HG03521 (cell line): ENCODE measurements at regions not wholly inside any gene's neighbourhood (a gene's known extent, or its start where the extent isn't known, plus 50 kb on each side); places are given as distances from the start of the nearest gene placed in this dataset.

Experiments
- ATAC-seq: cut with Tn5 transposase; IDR thresholded peaks from one replicate; pipeline ENCODE4 v1.9.1; 2021; ENCODE audit warnings: mild to moderate bottlenecking, moderate library complexity; ENCODE audit not compliant: unreplicated experiment

- ATAC-seq, result no peak
These were observed 102.4 kb downstream of the EFNB2 start for GRCh38 chr13:106433066-106433465.

DNA sequence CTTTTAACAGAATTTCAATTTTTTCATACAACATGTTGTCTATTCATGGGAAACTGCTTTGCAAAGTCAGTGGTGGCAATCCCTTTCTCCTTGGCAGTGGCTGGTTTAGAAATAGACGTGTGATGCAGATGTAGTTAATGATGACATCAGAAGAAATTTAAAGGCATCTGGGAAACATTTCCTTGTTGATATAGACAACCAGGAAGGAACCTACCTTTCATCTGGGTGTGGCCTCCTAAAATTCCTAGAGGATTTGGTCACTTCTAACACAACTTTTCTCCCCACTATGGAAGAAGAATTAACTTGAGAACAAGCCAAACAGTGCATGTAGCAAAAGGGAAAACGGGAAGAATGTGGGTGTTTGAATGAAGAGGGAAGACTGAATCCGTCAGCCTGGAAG lies 102.8 kb downstream of the EFNB2 start:
- ATAC-seq, result no peak

GRCh38 chr13:106426909-106427308 lies 108.6 kb downstream of the EFNB2 start:
- no peak for ATAC-seq

GRCh38 chr13:106425661-106426060 lies 109.8 kb downstream of the EFNB2 start:
- no peak for ATAC-seq

DNA sequence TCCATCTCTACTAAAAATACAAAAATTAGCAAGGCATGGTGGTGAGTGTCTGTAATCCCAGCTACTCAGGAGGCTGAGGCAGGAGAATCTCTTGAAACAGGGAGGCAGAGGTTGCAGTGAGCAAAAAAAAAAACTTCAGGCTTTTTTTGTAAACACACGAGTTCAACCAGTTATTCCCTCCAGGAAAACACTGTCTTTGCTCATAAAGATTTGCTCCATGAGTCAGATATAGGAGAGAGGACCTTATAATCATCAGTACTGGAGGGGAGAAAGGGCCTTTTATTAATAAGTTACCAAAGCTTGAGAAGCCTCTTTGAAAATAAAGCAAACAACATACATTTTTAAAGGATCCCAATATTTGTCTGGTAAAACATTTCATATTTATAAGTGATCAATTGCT lies 110.7 kb downstream of the EFNB2 start:
- no peak for ATAC-seq

DNA sequence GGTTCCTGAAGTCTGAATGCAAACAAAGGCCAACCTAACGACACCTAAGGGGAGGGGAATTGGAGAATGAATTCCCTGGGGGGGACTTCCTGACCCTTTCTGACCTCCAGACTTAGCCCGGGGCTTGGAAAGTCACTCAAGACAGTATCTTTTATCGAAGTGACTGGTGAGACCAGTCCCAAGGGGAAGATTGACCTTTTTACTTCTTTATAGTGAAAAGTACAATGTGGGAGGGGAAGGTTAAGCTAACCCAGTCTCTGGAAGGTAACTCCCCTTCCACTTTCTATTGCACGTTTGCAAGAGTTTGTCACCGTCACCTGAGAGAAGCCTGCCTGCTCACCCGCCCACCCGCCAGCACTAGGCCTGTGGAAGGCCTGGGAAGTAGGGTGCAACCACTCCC lies 111.9 kb downstream of the EFNB2 start:
- ATAC-seq, result no peak

- no peak for ATAC-seq
These were observed 116.9 kb downstream of the EFNB2 start for GRCh38 chr13:106418556-106418955.

DNA sequence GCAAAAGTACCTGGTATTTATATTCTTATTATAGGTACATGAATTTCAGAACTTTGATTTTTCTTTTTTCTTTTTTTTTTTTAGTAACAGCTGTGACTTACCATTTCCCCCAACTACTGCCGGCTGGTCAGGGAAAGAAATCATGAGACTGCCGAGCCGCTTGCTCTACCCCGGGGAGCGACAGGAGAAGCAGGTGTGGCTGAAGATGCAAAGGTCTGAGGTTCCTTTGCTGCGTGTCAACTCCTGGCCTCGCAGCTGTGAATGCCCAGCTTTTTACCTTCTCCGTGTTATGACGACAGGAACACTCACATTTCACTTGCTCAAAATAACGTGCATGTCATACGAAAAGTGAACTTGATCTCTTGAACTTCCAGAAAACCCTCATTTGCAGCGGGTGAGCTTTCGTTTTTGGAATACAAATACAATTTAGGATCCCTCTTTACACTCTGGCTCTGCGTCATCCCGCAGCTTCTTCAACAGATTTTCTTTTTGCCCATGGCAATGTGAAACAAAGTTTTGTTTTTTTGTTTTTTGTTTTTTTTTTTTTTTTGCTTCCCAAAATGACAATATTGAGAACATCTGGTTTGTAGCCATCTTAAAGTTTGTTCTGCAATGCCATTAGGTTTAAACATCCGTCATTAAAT lies 117.9 kb downstream of the EFNB2 start:
- no peak for ATAC-seq

GRCh38 chr13:106416645-106417044 lies 118.8 kb downstream of the EFNB2 start:
- no peak for ATAC-seq

GRCh38 chr13:106415971-106416370 lies 119.5 kb downstream of the EFNB2 start:
- ATAC-seq, result no peak

- no peak for ATAC-seq
These were observed 120.0 kb downstream of the EFNB2 start for GRCh38 chr13:106415442-106415841.

GRCh38 chr13:106407338-106407737 lies 128.1 kb downstream of the EFNB2 start:
- no peak for ATAC-seq

DNA sequence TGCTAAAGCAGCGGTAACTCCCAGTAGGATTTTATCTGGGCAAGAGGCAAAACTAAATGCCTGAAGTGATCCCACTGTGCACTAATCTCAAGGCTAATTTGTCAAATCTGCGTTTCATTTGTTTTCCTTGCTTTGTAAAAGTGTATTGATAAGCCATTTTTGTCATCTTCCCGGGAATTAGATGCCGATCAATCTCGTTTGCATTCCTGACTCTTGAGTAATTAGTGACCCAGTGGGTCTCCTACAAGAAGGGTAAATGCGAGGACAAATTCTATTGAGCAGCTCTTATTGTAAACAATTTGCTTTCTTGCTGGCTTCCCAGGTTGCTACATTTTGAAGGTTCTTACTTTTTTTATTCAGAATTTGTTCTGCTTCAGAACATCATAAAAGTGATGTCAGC lies 129.7 kb downstream of the EFNB2 start:
- no peak for ATAC-seq

DNA sequence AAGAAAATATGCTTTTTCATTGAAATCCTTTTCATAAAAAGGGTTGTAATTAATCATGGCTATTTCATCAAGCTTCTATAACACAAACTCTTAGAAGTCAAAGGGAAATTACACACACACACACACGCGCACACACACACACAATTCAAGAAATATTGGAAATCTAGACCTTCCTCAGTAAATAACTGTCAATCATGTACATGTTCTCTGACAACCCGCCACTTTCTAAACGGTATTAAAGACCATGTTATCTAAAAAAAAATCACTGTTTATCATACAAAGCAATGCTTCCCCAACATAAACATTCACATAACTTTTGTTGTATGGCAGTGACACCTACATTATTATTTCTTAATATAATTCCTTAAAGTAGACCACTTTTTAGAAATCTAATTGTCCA lies 132.2 kb downstream of the EFNB2 start:
- ATAC-seq, result no peak

- no peak for ATAC-seq
These were observed 132.6 kb downstream of the EFNB2 start for GRCh38 chr13:106402866-106403265.

DNA sequence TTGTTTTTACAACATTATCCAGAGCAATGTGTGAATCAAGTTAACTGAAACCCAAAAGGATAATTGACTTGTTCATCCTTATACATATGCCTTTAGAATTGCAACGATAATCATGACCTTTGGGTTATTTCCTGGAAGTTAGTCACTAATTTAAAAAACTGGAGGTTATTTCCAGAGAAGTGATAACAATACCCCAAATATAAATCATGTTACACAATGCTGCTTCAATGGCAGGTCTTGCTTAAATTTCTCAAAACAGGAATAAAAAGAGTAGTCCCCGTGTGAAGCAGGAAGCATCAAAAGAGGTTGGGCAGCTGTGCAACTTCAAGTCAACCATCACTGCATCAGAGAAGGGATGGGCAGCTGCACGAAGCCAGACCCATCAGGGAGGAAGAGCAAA lies 134.4 kb downstream of the EFNB2 start:
- no peak for ATAC-seq

DNA sequence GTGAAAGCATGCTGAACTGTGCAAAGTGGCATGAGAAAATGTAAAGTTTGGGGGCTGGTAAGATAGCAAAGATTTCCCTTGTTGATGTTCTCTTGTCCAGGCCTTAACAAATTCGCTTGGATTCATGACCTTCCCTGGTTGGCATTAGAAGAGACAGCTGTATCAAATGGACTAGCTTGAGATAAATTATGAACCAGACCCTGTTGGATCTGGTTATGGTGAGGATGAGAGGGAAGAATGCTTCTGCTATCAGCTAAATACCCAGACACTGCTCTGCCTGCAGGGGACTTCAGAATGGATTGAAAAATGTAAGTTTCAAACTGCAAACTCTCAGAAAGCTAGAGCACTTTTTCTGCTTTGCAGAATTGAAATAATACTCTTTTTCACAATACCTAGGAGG lies 135.2 kb downstream of the EFNB2 start:
- ATAC-seq, result no peak

- ATAC-seq, result no peak
These were observed 137.2 kb downstream of the EFNB2 start for GRCh38 chr13:106398289-106398688.

DNA sequence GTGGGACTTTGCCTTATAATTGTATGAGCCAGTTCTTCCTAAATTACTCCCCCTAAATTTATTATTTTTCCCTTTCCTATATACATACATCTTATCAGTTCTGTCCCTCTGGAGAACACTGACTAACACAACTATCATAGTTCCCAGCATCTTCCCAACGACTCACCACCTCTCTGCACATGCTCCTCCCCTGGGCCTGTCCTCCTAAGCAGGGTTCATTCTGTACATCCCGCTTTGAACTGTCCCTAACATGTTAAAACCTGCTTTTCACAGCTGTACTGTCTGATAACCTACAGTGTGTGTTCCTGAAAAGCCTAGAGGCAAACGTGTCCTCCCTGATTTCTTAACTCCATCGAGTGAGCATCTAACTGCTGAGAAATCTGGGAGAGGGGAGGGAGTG lies 141.7 kb downstream of the EFNB2 start:
- ATAC-seq, result no peak

DNA sequence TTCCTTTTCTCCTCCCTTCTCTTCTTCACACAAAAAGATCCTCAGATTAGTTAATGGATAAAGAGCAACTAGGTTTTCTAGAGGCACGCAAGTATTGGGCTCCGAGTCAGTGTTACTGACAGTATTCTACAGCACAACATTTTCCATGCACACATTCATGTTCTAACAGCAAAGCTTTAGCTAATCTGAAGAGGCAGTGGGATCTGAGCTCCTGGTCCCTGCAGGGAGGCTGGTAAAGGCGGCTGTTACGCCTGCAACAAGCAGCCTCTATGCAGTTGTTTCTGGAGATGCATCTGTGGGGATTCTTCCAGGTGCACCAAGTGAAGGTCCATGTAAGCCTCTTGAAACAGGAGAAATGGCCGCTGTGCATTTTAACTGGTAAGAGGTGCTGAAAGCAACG lies 143.8 kb downstream of the EFNB2 start:
- no peak for ATAC-seq

DNA sequence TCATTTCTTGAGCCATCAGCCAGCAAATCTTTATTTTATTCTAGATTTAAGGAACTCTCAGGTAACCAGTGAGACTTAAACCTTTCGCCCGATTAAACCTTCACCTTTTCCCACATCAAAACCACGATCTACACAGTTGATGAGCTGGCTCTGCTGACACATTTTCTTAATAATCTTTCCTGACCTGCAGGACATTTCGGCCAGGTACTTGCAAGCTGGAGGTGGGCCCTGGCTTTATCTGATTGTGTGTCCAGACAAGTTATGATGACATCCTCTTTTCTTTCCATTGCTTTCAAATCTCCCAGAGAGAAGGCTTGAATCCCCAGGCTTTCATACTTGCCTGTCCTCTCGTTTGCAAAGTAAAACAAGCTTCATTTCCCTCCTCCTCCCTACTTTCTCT lies 144.2 kb downstream of the EFNB2 start:
- no peak for ATAC-seq

GRCh38 chr13:106390367-106390766 lies 145.1 kb downstream of the EFNB2 start:
- ATAC-seq, result no peak

- ATAC-seq, result no peak
These were observed 149.8 kb downstream of the EFNB2 start for GRCh38 chr13:106385654-106386053.
